Esophagus muscularis mucosa (tissue), 3 donors: ENCODE measurements at regions not wholly inside any gene's neighbourhood (a gene's known extent, or its start where the extent isn't known, plus 50 kb on each side); places are given as distances from the start of the nearest gene placed in this dataset.

ENCODE experiments used
- POLR2A ChIP-seq: fragments of 450-650 bp; IDR thresholded peaks from one replicate; pipeline ENCODE4 v1.6.1; 2017; ENCODE audit warnings: antibody characterized with exemption, moderate library complexity, mild to moderate bottlenecking, low read depth
- TF ChIP-seq, protein P1 (sequence below), 3 experiments: fragments of 200-600 bp in 2 of 3; fragments of 450-650 bp in 1 of 3; sonication (generic) in 2 of 3; IDR thresholded peaks; one replicate each; pipeline ENCODE4 v1.5.1; 2017 to 2019; ENCODE audit warnings: antibody characterized with exemption in 3 of 3, mild to moderate bottlenecking in 2 of 3, moderate library complexity in 1 of 3

GRCh38 chr2:81467096-81467495 is 1162.5 kb upstream of the LRRTM1 start:
- TF ChIP-seq, protein P1, sequence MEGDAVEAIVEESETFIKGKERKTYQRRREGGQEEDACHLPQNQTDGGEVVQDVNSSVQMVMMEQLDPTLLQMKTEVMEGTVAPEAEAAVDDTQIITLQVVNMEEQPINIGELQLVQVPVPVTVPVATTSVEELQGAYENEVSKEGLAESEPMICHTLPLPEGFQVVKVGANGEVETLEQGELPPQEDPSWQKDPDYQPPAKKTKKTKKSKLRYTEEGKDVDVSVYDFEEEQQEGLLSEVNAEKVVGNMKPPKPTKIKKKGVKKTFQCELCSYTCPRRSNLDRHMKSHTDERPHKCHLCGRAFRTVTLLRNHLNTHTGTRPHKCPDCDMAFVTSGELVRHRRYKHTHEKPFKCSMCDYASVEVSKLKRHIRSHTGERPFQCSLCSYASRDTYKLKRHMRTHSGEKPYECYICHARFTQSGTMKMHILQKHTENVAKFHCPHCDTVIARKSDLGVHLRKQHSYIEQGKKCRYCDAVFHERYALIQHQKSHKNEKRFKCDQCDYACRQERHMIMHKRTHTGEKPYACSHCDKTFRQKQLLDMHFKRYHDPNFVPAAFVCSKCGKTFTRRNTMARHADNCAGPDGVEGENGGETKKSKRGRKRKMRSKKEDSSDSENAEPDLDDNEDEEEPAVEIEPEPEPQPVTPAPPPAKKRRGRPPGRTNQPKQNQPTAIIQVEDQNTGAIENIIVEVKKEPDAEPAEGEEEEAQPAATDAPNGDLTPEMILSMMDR (IDR thresholded peaks at IDR 0.05), result no peak
- TF ChIP-seq POLR2A, result no peak
